ENCODE measurements at regions not wholly inside any gene's neighbourhood (a gene's known extent, or its start where the extent isn't known, plus 50 kb on each side); places are given as distances from the start of the nearest gene placed in this dataset.

- Histone ChIP-seq H3K9me3 (ENCODE audit: control insufficient read depth, insufficient read depth, low read depth, low read length) (no peaks in the 10 kb centered on the region), H3K4me3 (ENCODE audit: low read depth, low read length) (no peak overlapping the region), H3K27ac (ENCODE audit: extremely low read depth, low read depth, low read length) (no peak overlapping the region), H3K36me3 (ENCODE audit: control insufficient read depth in 2 of 2, insufficient read depth in 1 of 2, low read length in 2 of 2) (no peaks in the 10 kb centered on the region), H3K4me1 (ENCODE audit: control insufficient read depth, insufficient read depth, low read length) (no peaks in the 10 kb centered on the region)
- ChIA-PET CTCF (interaction anchor here (0.5 to 0.6 kb wide), 2 partner anchors 150 to 1188 kb away, joined by 4 to 5 read pairs; no protein-coding TSS in a partner anchor), POLR2A (interaction anchor here (0.5 kb wide), 1 partner anchor 118 kb away, joined by 6 read pairs; no protein-coding TSS in a partner anchor)
- TF ChIP-seq WT1 (tag by site-specific recombination; IDR thresholded peaks at IDR 0.05) (no peak), TCF7L2 (IDR thresholded peaks at IDR 0.05; ENCODE audit: borderline replicate concordance, low read depth, low read length) (no peak), ZNF426 (tag by site-specific recombination; IDR thresholded peaks at IDR 0.05) (no peak), ZNF132 (tag by site-specific recombination; IDR thresholded peaks at IDR 0.05; ENCODE audit: borderline replicate concordance) (no peak), EGR2 (tag by site-specific recombination; IDR thresholded peaks at IDR 0.05; ENCODE audit: low read depth) (no peak), ZBTB21 (tag by site-specific recombination; IDR thresholded peaks at IDR 0.05) (no peak), ZNF423 (tag by site-specific recombination; IDR thresholded peaks at IDR 0.05) (no peak), ZNF747 (tag by site-specific recombination; IDR thresholded peaks at IDR 0.05) (no peak), ZNF16 (tag by site-specific recombination; IDR thresholded peaks at IDR 0.05; ENCODE audit: low read depth) (no peak), ZNF362 (tag by site-specific recombination; IDR thresholded peaks at IDR 0.05) (no peak), ZBTB20 (tag by site-specific recombination; IDR thresholded peaks at IDR 0.05) (no peak), ZNF600 (tag by site-specific recombination; IDR thresholded peaks at IDR 0.05) (no peak), ZNF335 (tag by site-specific recombination; conservative IDR thresholded peaks at IDR 0.05) (no peak), GLI2 (tag by site-specific recombination; IDR thresholded peaks at IDR 0.05; ENCODE audit: borderline replicate concordance, low read depth) (no peak), ZNF626 (tag by site-specific recombination; IDR thresholded peaks at IDR 0.05) (no peak), ZBTB10 (tag by site-specific recombination; IDR thresholded peaks at IDR 0.05) (no peak)
- TF ChIP-seq, protein P1, sequence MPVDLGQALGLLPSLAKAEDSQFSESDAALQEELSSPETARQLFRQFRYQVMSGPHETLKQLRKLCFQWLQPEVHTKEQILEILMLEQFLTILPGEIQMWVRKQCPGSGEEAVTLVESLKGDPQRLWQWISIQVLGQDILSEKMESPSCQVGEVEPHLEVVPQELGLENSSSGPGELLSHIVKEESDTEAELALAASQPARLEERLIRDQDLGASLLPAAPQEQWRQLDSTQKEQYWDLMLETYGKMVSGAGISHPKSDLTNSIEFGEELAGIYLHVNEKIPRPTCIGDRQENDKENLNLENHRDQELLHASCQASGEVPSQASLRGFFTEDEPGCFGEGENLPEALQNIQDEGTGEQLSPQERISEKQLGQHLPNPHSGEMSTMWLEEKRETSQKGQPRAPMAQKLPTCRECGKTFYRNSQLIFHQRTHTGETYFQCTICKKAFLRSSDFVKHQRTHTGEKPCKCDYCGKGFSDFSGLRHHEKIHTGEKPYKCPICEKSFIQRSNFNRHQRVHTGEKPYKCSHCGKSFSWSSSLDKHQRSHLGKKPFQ (tag by site-specific recombination; IDR thresholded peaks at IDR 0.05) = no peak
Observed at GRCh38 chr10:111246814-111247452, 170.1 kb downstream of the ADRA2A start.

- no peaks in the 10 kb centered on the region for H3K36me3 ChIP-seq (ENCODE audit: control insufficient read depth in 2 of 2, insufficient read depth in 1 of 2, low read length in 2 of 2)
- ChIA-PET POLR2A (no interaction called here), CTCF (no interaction called here)
- no peaks in the 10 kb centered on the region for H3K4me1 ChIP-seq (ENCODE audit: control insufficient read depth, insufficient read depth, low read length)
- TF ChIP-seq ZNF184 (tag by site-specific recombination; IDR thresholded peaks at IDR 0.05) (no peak), ZFP3 (tag by site-specific recombination; IDR thresholded peaks at IDR 0.05; ENCODE audit: low read depth) (no peak), ZFP41 (tag by site-specific recombination; IDR thresholded peaks at IDR 0.05; ENCODE audit: borderline replicate concordance) (no peak), ZNF701 (tag by site-specific recombination; IDR thresholded peaks at IDR 0.05) (no peak)
- H3K27ac ChIP-seq (ENCODE audit: extremely low read depth, low read depth, low read length) = no peak overlapping the region
- H3K4me3 ChIP-seq (ENCODE audit: low read depth, low read length) = no peak overlapping the region
- no peaks in the 10 kb centered on the region for H3K9me3 ChIP-seq (ENCODE audit: control insufficient read depth, insufficient read depth, low read depth, low read length)
Observed at GRCh38 chr10:111247781-111248389, 171.1 kb downstream of the ADRA2A start.

All from HEK293 (cell line).